Glutamatergic neuron (in vitro differentiated cells): ENCODE measurements at regions not wholly inside any gene's neighbourhood (a gene's known extent, or its start where the extent isn't known, plus 50 kb on each side); places are given as distances from the start of the nearest gene placed in this dataset.

Experiments
- DNase-seq: peaks from one replicate; pipeline ENCODE4 v3.0.0; 2022
- H3K27ac Mint-ChIP-seq: one replicate; pipeline ENCODE4 v1.8.0; 2020; ENCODE audit warnings: mild to moderate bottlenecking, mixed read lengths, inconsistent platforms; ENCODE audit not compliant: unreplicated experiment
- H3K27me3 Mint-ChIP-seq: one replicate; pipeline ENCODE4 v1.8.0; 2020; ENCODE audit warnings: mild to moderate bottlenecking, moderate library complexity, mixed read lengths, inconsistent platforms; ENCODE audit not compliant: unreplicated experiment
- H3K36me3 Mint-ChIP-seq: one replicate; pipeline ENCODE4 v1.8.0; 2020; ENCODE audit warnings: mild to moderate bottlenecking, mixed read lengths, inconsistent platforms; ENCODE audit not compliant: unreplicated experiment
- H3K4me1 Mint-ChIP-seq: one replicate; pipeline ENCODE4 v1.8.0; 2020; ENCODE audit warnings: mild to moderate bottlenecking, low read depth, mixed read lengths, inconsistent platforms; ENCODE audit not compliant: unreplicated experiment
- H3K4me3 Mint-ChIP-seq: one replicate; pipeline ENCODE4 v1.8.0; 2020; ENCODE audit warnings: mild to moderate bottlenecking, mixed read lengths, inconsistent platforms; ENCODE audit not compliant: unreplicated experiment
- H3K9me3 Mint-ChIP-seq: one replicate; pipeline ENCODE4 v1.8.0; 2020; ENCODE audit warnings: mild to moderate bottlenecking, moderate library complexity, mixed read lengths, inconsistent platforms; ENCODE audit not compliant: unreplicated experiment
- TF ChIP-seq, protein P1 (sequence below): fragments of 200-600 bp; sonication (generic); IDR thresholded peaks from one replicate; pipeline ENCODE4 v1.5.0; 2021; ENCODE audit not compliant: partially characterized antibody, unreplicated experiment

- no peak overlapping the region for H3K27ac Mint-ChIP-seq
- no peak overlapping the region for H3K4me3 Mint-ChIP-seq
- H3K9me3 Mint-ChIP-seq, result no peaks in the 10 kb centered on the region
- no peak for DNase-seq
- H3K27me3 Mint-ChIP-seq, result no peaks in the 10 kb centered on the region
- TF ChIP-seq, protein P1, sequence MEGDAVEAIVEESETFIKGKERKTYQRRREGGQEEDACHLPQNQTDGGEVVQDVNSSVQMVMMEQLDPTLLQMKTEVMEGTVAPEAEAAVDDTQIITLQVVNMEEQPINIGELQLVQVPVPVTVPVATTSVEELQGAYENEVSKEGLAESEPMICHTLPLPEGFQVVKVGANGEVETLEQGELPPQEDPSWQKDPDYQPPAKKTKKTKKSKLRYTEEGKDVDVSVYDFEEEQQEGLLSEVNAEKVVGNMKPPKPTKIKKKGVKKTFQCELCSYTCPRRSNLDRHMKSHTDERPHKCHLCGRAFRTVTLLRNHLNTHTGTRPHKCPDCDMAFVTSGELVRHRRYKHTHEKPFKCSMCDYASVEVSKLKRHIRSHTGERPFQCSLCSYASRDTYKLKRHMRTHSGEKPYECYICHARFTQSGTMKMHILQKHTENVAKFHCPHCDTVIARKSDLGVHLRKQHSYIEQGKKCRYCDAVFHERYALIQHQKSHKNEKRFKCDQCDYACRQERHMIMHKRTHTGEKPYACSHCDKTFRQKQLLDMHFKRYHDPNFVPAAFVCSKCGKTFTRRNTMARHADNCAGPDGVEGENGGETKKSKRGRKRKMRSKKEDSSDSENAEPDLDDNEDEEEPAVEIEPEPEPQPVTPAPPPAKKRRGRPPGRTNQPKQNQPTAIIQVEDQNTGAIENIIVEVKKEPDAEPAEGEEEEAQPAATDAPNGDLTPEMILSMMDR, result no peak
- H3K4me1 Mint-ChIP-seq, result no peaks in the 10 kb centered on the region
- H3K36me3 Mint-ChIP-seq, result peaks cover 11% of the 10 kb centered on the region
These were observed 232.3 kb upstream of the WWC1 start for GRCh38 chr5:168059131-168059530.

DNA sequence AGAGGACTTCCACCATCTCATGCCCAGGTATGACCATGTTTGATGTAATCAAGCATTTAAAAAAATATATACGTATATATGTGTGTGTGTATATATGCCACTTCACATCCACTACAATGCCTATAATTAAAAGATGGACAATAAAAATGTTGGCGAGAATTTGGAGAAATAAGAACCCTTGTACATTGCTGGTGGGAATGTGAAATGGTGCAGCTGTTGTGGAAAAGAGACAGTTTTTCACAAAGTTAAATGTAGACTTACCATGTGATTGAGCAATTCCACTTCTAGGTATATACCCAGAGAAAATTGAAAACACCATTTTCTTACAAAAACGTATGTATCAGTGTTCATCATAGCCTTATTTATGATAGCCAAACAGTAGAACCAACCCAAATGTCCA, 229.2 kb upstream of the WWC1 start:
- Mint-ChIP-seq H3K4me3 (no peak overlapping the region), H3K27me3 (no peaks in the 10 kb centered on the region), H3K27ac (no peak overlapping the region), H3K36me3 (peaks cover 10% of the 10 kb centered on the region), H3K9me3 (no peaks in the 10 kb centered on the region), H3K4me1 (no peaks in the 10 kb centered on the region)
- no peak for DNase-seq
- TF ChIP-seq, protein P1, result no peak

GRCh38 chr5:168064457-168064856, 227.0 kb upstream of the WWC1 start:
- Mint-ChIP-seq H3K27ac (no peak overlapping the region), H3K27me3 (no peaks in the 10 kb centered on the region), H3K36me3 (no peaks in the 10 kb centered on the region), H3K4me3 (no peak overlapping the region), H3K4me1 (no peaks in the 10 kb centered on the region), H3K9me3 (no peaks in the 10 kb centered on the region)
- TF ChIP-seq, protein P1, result no peak
- DNase-seq, result no peak

DNA sequence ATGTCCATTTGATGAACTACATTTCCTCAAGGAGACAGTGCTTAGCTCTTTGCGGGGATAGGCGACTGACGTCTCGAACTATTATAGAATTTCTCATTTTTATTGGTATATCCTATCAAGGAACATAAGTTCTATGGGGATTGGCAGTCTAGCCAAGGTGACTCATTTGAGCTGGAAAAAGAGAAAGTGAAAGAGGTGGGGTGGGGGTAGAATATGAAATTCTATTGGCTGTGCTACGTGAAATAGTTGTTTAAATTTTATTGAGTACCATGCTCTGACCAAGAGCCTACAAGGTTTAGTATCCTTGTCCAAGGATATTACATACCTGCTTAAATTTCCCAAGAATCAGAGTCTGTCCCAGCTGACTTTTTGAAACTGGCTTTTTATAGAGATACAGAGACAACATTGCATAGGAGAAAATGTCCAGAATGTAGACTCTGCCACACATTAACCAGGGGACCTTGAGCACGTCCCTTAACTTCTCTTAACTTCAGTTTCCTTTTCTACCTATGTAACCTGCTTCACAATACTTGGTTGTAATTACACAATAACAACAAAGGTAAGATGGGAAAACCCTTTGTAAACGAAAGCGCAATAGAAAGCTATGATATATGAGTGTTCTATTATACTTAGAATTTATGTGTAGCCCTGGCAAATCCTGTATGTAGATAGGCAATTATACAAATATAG, 226.4 kb upstream of the WWC1 start:
- H3K4me3 Mint-ChIP-seq, result no peak overlapping the region
- TF ChIP-seq, protein P1, result no peak
- H3K36me3 Mint-ChIP-seq, result no peaks in the 10 kb centered on the region
- H3K27ac Mint-ChIP-seq, result no peak overlapping the region
- H3K9me3 Mint-ChIP-seq, result no peaks in the 10 kb centered on the region
- DNase-seq, result no peak
- H3K27me3 Mint-ChIP-seq, result no peaks in the 10 kb centered on the region
- no peaks in the 10 kb centered on the region for H3K4me1 Mint-ChIP-seq

DNA sequence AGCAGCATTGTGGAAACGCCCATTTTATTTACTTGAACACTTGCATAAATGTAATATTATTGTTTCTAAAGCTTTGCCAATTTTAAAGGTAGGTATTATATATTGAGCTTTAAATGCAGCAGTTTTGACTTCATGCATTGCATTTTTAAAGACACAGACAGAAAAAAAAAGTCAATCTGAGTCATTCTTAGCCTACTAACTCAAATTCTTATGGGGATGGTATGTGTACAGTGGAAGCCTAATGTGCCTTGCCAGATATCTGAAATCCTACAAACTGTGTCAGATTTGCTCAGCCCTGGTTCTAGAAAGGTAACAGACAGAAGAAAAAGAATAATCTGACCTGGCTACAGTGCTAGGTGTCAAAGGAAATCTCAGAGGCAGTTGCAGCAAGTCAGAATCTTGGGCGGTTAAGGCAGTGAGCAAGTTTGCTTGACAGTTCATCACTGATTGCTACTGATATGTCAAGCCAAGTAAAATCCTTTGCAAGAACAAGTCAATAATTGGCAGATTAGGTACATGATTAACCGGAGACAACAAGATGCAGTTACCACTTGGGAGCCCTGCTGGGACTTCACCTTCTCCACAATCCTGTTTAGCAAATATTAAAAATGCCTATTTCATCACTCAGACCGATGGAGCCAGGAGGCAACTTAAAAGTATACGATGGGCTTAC, 224.8 kb upstream of the WWC1 start:
- TF ChIP-seq, protein P1, result no peak
- H3K4me3 Mint-ChIP-seq, result no peak overlapping the region
- H3K36me3 Mint-ChIP-seq, result no peaks in the 10 kb centered on the region
- H3K27me3 Mint-ChIP-seq, result no peaks in the 10 kb centered on the region
- no peak overlapping the region for H3K27ac Mint-ChIP-seq
- no peak for DNase-seq
- H3K4me1 Mint-ChIP-seq, result no peaks in the 10 kb centered on the region
- H3K9me3 Mint-ChIP-seq, result no peaks in the 10 kb centered on the region
